Thyroid gland (tissue), 4 donors: ENCODE measurements at regions not wholly inside any gene's neighbourhood (a gene's known extent, or its start where the extent isn't known, plus 50 kb on each side); places are given as distances from the start of the nearest gene placed in this dataset.

ENCODE experiments used
- CTCF ChIP-seq, 6 experiments: fragments of 200-600 bp in 3 of 6; fragments of 450-650 bp in 3 of 6; sonication (generic) in 3 of 6; IDR thresholded peaks; one replicate each; pipeline ENCODE4 v1.5.1; 2016 to 2019; ENCODE audit warnings: antibody characterized with exemption in 6 of 6, mild to moderate bottlenecking in 2 of 6, inconsistent platforms in 1 of 6, moderate library complexity in 1 of 6
- POLR2A ChIP-seq, 2 donors: fragments of 450-650 bp; IDR thresholded peaks; one replicate each; pipeline ENCODE4 v1.6.1; 2017; ENCODE audit warnings: antibody characterized with exemption in 2 of 2, mild to moderate bottlenecking in 2 of 2, moderate library complexity in 1 of 2

- TF ChIP-seq CTCF (IDR thresholded peaks at IDR 0.05) (no peak), POLR2A (IDR thresholded peaks at IDR 0.05) (no peak)
These were observed 447.7 kb upstream of the HNRNPA3 start for GRCh38 chr2:176764921-176765320.
